NCI-H1930 (cell line): ENCODE measurements at regions not wholly inside any gene's neighbourhood (a gene's known extent, or its start where the extent isn't known, plus 50 kb on each side); places are given as distances from the start of the nearest gene placed in this dataset.

ENCODE experiments used
- DNase-seq, 2 experiments: peaks; one replicate each; lab custom pipeline; 2025; lab: John Stamatoyannopoulos, UW

DNA sequence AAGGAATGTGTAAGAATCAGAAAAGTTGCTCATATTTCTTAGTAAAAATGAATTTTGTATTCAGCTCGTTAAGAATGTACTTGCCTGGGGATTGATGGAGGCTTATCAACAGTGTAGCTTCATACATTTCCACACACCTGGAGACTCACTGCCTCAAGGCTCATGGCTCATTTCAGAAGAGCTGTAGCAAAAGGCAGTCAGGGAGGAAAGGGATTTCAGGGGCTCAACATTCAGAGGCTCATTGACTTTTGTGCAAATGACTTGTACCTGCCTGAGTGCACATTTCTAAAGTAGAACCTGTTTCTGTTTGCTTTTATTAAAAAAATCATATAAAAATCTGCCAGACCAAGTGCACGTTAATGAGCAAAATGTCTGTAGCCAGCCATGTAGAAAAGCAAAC, 304.4 kb downstream of the KCNS3 start:
- no peak for DNase-seq

DNA sequence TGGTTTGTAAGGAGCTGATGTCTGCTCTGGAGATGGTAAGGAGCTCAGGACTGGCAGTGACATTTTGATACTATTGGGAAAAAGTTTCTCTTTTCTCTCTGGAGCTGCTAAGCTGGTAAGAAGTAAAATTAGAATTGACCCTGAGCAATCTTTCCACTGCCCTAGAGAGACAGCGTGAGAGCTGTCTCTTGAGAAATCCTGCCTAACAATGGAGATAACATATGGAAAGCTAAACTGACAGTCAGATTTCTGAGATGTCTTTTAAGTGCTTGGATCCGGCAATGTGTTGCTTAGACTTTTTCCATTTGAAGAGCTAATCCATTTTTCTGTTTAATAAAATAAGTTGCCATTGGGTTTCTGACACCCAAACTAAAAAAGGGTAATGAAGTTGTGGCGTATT, 302.4 kb downstream of the KCNS3 start:
- no peak for DNase-seq

DNA sequence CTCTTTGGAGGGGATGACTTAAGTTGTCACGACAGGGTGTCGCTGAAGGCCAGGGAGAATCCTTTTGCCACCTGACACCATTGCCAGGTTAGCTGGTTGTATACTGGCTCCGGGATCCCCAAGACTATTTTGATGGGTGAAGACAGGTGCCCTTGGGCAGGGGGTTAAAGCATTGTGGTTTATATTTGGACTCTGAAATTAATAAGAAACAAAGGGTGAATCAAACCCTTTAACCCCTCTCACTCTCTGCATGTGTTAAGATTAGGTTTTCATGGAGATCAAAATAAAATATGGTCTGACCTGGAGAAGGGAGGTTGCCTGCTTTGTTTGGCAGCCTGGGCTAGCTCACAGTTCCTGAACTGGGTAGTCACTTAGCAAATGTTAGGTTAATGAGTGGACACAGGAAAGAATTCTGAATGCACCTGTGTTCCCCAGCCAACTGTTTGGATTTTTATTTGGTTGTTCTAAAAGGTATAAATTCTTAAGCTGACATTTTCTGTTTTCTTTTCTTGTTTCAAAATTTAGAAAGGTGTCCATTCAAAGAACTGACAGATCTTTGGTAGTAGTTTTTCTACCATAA, 301.7 kb downstream of the KCNS3 start:
- no peak for DNase-seq

DNA sequence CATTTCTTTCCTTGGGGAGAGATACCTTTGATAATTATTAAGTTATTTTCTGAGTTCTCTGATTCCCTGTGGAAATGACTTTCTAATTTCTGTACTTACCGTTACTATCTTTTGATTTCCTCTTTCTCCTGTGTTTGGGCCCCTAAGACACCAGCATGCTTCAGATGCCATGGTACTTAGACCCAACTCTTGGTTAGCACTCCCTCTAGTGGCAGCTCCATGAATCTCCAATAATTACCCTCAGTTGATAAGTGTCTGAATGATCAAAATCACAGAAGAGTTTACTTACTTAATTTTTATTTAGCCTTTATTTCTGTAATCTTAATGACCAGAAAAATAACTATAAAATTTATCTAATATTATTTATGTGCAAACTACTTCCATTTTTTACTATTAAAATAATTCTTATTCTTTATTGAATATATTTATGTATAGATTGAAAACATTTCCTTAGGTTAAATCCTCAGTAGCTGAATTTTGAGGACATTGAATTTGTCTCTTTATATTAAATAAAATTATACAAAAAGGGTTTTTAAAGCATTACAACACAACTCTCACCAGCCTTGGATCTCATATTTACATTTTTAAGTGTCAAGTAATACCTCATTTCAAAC, 300.4 kb downstream of the KCNS3 start:
- peak; percentile 3 to 42 for DNase-seq

DNA sequence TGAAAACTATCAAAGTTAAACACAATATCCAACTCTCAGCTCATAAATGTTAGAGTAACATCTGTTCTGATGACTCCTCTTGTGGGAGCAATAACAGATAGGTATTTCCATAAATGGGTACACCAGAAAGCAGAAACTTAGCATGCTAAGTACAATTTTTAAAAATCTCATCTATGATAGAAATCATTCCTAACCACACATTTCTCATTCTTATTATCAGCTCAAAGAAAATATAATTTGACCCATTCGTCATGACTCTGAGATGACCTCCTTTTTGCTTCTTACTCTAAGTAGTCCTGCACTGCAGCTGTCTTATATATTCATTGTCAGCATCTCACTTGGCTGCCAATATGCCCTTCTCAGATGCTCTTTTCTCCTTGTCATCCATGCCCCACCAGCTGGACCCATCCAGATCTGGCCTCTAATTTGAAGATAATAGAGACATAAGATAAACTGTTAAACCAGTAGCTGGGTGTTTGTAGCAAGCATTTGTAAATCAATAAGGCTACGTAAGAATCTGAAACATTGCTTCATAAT, 298.3 kb downstream of the KCNS3 start:
- DNase-seq = no peak

DNA sequence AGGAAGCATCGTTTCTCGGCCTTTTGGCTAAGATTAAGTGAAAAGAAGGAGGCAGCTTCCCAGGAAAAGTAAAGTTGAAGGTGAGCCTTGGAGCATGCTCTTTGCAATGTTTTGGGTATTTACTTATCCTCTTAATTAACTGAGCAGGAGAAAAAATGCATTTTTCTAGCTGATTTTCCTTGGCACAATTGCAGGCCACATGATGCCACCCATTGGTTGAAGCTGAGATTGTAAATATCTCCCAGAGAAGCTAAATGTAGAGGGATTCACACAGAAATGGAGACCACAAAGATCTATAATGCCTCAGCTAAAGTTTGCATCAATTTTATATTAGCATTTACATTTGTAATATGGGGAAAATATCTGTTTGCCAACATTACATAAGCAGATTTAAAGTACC, 294.1 kb downstream of the KCNS3 start:
- no peak for DNase-seq

DNA sequence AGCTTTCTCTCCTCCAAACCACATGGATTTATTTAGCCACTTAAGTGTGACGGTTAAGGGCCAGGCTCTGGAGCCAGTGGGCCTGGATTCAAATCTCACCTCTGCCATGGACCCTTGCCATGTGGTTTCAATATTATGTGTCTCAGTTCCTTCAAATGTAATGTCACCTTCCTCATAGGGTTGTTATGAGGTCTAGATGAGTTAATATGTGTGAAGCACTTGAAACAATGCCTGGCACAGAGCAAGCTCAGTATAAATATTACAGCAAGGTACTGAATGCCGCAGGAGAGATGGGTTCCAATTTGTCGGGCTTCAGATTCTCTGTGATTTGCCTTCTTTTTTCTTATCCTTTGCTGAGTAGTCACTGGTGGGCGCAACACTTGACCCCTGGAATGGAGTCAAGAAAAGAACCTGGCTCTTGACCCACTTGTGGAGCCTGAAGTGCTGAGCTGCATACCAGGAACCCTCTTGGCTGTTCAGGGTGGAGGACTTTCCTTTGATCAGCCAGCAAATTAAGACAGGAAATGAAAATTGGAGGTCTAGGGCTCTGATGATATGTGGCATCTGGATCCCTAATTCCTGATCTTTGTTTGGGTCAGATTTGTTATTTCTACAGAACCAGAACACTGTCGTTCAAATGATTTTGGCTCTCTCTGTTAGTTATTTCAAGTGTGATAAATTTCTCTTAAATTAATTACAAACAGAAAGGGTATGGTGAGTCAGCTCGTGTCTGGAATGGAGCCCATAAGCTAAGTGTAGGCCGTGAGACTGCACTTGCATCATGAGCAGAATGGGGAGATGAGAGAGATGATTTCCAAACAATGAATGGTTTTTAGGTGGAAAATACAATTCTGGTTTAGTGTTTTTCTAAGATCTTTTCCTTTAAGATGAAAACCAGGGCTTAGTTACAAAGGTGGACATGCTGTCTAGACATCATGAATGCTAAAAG, 293.0 kb downstream of the KCNS3 start:
- no peak for DNase-seq

DNA sequence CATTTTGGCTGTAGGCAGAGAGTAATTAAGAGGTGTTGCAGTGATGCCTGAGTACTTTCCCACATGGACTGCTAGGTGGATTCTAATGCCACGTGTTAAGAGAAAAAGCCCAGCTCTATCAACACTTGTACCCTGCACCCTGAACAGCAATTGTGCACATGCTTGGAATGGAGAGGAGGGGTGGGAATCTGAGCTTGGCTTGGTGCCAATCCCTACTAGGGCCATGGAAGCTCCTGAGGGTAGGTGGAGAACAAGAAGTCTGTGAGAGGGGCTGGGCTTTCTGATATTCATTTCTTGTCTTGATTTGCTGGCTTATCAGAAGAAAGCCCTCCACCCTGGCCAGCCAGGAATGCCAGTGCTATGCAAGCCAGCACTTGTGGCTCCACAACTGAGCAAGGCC, 292.2 kb downstream of the KCNS3 start:
- no peak for DNase-seq

DNA sequence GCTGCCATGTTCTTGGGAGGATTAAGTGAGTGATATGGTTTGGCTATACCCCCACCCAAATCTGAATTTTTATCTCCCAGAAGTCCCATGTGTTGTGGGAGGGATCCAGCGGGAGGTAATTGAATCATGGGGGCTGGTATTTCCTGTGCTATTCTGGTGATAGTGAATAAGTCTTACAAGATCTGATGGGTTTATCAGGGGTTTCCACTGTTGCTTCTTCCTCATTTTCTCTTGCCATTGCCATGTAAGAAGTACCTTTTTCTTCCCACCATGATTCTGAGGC, 291.4 kb downstream of the KCNS3 start:
- no peak for DNase-seq

DNA sequence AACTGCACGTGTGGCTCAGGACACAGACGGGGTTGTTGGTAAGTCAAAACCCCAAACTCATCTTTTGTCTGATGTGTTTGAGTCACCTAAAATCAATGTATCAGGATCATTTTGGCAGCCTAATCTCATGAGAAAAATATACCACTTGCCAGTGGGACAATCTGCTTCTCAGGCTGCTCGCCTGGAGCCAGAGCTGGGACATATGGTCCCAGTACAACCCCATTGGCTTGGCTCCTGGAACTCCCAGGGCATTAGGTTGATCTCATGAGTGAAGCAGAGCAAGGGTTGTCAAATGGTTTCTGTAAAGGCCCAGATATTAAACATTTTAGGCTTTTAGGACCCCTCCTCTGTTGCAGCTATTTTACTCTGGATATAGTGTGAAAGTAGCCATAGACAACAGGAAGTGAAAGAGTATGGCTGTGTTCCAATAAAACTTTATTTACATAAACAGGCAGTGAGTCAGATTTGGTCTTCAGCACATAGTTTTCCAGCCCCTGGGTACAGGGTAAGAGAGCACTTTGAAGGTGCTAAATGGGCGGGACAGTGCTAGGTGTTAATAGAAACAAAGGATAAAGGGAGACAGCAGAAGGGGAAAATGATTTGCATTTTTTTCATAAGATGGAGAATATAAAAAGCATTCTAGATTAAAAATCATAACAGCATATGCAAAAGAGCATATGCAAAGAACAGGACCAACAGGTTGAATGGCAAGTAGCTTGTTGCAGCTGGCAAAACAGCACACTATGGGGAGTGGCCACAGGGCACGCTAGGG, 290.8 kb downstream of the KCNS3 start:
- no peak for DNase-seq

DNA sequence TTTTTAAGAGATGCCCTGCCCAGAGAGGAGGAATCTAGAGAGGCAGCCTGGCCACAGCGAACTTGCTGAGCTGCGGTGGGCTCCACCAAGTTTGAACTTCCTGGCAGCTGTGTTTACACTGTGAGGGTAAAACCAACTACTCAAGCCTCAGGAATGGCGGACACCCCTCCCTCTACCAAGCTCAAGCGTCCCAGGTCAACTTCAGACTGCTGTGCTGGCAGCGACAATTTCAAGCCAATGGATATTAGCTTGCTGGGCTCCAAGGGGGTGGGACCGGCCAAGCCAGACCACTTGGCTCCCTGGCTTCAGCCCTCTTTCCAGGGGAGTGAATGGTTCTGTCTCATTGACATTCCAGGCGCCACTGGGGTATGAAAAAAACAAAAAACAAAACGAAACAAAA, 289.4 kb downstream of the KCNS3 start:
- DNase-seq = no peak

DNA sequence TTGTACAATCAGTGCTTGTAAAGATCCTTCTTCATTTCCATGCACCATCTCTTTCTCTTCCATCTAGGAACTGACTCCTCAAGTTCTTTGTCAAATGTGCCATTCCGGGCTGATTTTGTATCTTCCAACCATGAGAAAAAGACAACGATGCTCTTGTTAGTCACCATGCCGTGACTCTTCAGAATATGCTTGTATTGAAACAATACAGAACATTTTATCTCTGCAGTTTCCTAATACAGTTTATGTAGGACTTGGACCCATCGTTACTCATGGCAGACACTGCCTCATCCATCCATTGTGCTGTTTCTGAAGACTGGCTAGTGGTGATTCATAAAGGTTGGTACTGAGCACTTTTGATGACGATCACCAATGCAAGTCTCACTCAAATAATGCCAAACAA, 283.2 kb downstream of the KCNS3 start:
- no peak for DNase-seq

DNA sequence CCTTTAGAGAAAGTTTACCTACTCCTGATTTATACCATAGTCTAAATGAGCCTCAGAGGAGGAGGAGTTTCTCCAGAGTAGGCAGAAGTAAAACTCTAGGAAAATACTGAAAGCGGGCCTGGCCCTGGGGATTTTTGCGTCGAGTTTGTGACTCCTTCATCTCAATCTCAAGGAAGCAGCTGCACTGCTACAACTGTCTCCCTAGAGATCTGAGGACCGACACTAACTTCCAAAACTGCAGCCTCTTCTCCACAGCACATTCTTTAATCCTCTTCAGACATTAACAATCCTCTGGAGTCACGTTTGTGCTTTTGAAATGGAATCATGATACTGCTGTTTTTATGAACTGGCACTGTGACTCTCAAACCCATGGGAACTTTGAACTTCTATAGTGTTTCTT, 281.4 kb downstream of the KCNS3 start:
- no peak for DNase-seq

DNA sequence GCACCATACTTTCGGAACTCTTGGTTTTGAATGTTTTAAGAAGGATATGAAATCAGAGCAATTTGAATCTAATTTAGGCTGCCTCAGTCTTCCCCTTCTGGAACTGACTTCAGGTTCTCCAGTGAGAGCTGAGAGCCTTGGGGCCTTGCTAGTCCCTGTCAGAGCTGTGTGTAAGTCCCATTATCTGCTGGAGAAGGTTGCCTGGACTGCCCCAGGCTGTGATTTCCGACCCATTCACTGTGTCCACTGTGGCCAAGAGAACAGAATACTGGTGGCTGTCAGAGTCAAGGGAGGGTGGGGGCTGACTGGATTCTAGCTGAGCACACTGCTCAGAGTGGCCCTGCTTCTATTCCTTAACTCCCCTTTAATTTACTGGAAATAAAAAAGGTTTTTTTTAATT, 278.0 kb downstream of the KCNS3 start:
- DNase-seq = no peak

DNA sequence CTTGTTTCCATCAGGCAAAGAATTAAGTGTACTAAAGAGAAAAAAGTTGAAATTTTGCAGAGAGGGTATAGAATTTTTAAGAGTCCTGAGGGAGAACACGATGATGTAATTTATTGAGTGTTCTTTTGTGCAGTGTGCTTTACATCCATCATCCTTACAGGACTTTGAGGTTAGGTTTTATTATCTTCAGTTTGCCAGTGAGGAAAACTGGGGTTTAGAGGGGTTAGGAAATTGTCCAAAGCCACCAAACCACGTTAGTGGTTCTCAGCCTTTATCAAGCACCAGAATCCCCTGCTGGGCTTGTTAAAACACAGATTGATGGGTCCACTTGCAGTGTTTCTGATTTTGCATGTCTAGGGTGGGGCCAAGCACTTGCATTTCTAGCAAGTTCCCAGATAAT, 277.5 kb downstream of the KCNS3 start:
- DNase-seq = no peak

DNA sequence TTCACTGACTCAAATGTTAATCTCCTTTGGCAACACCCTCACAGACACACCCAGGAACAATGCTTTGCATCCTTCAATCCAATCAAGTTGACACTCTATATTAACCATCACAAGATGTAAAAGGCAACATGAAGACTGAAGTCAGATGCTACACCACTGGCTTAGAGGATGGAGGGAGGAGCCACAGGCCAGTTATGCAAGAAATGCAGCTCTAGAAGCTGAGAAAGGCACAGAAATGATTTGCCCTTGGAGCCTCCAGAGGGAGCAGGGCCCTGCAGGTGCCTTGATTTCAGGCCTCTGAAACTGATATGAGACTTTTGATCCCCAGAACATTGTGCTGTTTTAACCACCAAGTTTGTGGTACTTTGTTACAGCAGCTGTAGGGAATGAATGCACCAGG, 276.3 kb downstream of the KCNS3 start:
- no peak for DNase-seq

DNA sequence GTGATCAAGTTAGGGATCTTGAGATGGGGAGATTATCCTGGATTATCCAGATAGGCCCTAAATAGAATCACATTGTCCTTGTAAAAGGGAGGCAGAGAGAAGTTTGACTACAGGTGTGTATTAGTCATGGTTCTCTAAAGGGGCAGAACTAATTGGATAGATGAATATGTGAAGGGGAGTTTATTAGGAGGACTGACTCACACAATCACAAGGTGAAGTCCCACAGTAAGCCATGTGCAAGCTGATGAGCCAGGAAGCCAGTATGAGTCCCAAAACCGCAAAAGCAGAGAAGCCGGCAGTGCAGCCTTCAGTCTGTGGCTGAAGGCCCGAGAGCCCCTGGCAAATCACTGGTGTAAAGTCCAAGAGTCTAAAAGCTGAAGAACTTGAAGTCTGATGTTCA, 275.8 kb downstream of the KCNS3 start:
- no peak for DNase-seq

DNA sequence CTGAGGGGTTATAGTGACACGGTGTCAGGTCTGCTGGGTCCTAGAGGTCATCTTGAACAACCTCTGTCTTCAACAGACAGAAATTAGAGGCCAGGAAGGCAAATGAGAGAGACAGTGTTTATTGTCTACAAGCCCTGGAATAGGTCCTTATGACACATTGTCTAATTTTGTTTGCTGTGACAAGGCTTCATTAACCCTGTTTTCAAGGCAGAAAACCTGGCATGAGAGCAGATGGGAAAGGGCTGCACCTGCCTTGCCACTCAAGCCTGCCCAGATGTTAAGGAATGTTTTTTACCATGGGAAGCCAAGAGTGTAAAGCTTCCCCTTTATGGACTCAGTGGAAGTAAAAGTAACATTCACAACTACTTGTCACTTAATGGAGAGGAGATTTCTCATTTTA, 275.3 kb downstream of the KCNS3 start:
- no peak for DNase-seq

DNA sequence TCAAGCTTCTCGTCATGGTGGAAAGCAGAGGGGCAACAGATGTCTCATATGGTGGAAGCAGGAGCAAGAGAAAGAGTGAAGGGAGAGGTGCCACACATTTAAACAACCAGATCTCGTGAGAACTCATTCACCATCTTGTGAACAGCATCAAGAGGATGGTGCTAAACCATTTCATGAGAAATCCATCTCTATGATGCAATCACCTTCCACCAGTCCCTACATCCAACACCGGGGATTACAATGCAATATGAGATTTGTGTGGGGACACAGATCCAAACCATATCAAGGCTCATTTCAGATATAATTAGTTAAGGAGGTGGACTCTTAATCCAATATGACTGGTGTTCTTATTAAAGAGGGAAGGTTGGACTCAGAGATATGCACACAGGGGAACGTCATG, 272.8 kb downstream of the KCNS3 start:
- DNase-seq = no peak

DNA sequence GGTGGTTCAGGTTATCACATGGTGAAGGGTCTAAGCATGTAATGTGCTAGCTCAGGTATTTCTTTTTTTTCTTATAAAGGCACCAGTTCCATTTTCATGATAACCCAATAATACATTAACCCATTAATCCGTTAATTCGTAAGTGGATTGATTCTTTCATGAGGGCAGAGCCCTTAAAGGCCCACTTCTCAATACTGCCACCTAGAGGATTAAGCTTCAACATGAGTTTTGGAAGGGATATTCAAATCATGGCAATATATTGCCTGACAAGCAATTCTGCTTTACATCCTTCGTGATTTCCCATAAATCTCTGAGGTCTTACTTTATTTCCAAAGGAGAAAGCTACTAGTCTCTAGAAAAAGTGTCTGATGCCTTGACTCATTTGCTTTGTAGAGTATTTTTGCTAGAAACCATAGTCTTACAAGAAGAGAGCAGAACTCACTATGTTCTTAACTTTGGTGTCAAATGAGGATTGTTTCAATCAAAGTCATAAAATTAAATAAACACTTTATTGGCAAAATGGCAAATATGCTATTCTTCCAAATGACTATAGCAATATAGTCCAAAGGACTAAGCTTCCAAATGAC, 271.3 kb downstream of the KCNS3 start:
- peak; percentile 8 to 38 for DNase-seq

DNA sequence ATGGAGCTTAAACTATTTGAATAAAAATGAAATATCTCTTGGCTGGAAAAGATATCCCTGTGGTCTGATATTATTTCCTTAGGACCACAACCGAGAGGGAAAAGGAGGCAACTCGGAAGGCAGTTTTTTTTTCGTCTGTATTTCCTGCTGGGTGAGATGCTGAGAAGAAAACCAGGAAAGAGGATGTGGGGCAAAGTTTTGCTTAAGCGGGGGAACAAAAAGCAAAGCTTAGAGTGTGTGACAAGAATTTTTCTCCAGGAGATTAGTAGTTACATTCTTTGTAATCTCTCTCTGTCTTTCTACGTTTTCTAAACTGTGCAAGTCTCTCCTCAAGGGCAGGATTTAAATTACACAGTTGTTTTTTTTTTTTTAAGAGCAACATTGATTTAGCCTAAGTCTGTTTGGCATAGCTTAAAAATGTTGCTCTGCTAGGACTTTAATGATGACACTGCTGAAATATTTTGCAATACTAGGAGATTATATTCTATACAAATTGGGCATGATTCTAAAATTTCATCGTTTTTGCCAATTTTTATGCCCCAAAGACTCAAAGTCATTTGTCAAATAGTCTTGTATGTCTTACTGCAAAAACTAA, 258.5 kb downstream of the KCNS3 start:
- no peak for DNase-seq

DNA sequence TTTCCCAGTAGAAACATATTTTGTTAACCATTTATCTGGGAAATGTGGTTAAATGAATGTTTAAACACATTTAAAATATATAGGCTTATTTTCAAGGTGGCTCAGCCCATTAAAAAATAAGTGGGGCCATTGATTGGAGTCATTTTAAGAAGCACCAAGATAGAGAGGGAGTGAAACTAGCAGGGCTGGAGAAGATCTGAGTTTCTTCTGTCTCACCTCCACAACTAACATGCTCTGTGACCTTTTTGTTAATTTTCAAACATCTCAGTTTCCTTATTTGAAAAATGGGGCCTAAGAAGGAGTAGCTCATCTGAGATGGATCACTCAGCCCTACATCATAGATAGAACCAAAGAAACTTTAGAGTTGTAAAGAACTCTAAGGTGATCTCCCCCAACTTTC, 254.8 kb downstream of the KCNS3 start:
- DNase-seq = no peak
